H1 (cell line): ENCODE measurements at regions not wholly inside any gene's neighbourhood (a gene's known extent, or its start where the extent isn't known, plus 50 kb on each side); places are given as distances from the start of the nearest gene placed in this dataset.

Source experiments
- SAP30 ChIP-seq: fragments of 300-600 bp; sonication (generic); IDR thresholded peaks from 2 replicates; pipeline ENCODE4 v1.7.1; 2012; ENCODE audit warnings: low read length, moderate library complexity, mild to moderate bottlenecking, inconsistent platforms; ENCODE audit not compliant: insufficient read depth, insufficient replicate concordance

DNA sequence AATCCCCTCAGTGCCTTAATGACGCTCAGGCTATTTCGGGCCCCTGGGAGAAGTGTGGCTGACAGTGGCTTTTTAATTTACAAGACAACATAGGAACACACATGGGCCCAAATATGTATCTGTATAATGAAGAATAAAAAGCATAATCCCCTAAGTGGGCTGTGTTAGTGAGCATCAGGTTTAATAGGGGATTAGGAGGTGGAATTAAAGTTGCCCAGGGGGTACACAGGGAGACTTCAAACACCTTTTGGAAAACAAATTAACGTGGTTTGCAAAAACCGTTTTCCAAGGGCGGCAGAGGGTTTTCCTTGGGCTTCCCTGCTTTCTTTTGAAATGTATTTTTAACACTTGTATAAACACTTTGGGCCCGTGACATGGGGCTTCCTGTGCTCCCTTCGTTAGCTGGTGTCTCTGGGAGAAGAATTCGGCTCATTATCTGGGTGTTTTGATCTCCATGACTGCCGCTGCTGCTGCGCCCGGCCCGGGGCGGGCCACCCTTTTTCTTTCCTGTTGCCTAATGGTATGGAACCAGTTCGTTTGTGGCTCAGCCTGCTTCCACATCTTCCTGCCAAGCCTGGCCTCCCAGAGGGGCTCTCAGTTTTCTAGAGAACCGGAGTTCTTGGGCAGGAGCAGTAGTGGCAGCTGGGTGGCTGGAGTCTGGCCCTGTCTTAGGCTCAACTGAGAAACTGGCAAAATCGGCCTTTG is 173.0 kb downstream of the MACROH2A1 start (continued):
- no peak for TF ChIP-seq SAP30
